HL-60 (cell line): ENCODE measurements at regions not wholly inside any gene's neighbourhood (a gene's known extent, or its start where the extent isn't known, plus 50 kb on each side); places are given as distances from the start of the nearest gene placed in this dataset.

ENCODE experiments used
- DNase-seq, 2 experiments: peaks; one replicate each; pipeline ENCODE4 v3.0.0-alpha.2; 2010 to 2020; ENCODE audit warnings: low read depth in 1 of 2, low spot score in 1 of 2
- H3K27ac ChIP-seq: fragments of 250-450 bp; sonication (Bioruptor Pico); replicated peaks from 2 replicates; pipeline ENCODE4 v1.5.1; 2020; ENCODE audit warnings: mild to moderate bottlenecking, moderate library complexity
- H3K27me3 ChIP-seq: fragments of 250-450 bp; sonication (Bioruptor Pico); 2 replicates; pipeline ENCODE4 v1.5.1; 2021; ENCODE audit warnings: mild to moderate bottlenecking, moderate library complexity; ENCODE audit not compliant: insufficient read depth, poor library complexity, severe bottlenecking
- H3K4me3 ChIP-seq: replicated peaks from 2 replicates; pipeline ENCODE4 v1.5.1; 2011; ENCODE audit warnings: mild to moderate bottlenecking, control low read depth, low read length; ENCODE audit not compliant: insufficient read depth
- GABPA ChIP-seq: IDR thresholded peaks from 2 replicates; pipeline ENCODE4 v1.6.1; 2012; ENCODE audit warnings: low read depth
- POLR2AphosphoS5 ChIP-seq: IDR thresholded peaks from 2 replicates; pipeline ENCODE4 v1.6.1; 2012; ENCODE audit warnings: low read depth
- SPI1 ChIP-seq: IDR thresholded peaks from 2 replicates; pipeline ENCODE4 v1.6.1; 2012; ENCODE audit warnings: low read depth, mild to moderate bottlenecking, borderline replicate concordance
- TF ChIP-seq, protein P1 (sequence below): IDR thresholded peaks from 2 replicates; pipeline ENCODE4 v1.6.1; 2012; ENCODE audit warnings: low read depth; ENCODE audit not compliant: insufficient replicate concordance
- TF ChIP-seq, protein P2 (sequence below): IDR thresholded peaks from one replicate; pipeline ENCODE4 v1.5.1; 2011; ENCODE audit warnings: low read length, control low read depth, inconsistent platforms; ENCODE audit not compliant: insufficient read depth

DNA sequence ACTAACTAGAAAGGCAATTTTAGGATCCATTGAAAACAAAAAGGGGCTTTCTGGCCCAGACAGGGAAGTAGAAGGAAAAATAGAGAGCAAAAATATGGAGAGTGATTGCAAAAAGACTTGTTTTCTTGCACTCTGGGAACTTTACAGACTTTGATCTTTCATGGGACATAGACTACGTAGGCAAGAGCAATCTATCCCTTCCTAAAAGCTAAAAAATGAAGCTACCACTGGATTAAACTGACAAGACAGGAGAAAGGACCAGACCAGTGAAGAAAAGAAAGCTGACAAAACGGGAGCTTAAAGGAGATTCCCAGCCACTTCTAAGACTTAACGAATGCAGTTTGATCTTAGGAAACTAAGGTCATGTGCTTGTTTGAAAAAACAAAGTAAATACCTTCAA is 524.5 kb downstream of the KLF5 start:
- Histone ChIP-seq H3K4me3 (no peak overlapping the region), H3K27ac (no peak overlapping the region), H3K27me3 (no peaks in the 10 kb centered on the region)
- no peak for TF ChIP-seq GABPA
- TF ChIP-seq, protein P1, sequence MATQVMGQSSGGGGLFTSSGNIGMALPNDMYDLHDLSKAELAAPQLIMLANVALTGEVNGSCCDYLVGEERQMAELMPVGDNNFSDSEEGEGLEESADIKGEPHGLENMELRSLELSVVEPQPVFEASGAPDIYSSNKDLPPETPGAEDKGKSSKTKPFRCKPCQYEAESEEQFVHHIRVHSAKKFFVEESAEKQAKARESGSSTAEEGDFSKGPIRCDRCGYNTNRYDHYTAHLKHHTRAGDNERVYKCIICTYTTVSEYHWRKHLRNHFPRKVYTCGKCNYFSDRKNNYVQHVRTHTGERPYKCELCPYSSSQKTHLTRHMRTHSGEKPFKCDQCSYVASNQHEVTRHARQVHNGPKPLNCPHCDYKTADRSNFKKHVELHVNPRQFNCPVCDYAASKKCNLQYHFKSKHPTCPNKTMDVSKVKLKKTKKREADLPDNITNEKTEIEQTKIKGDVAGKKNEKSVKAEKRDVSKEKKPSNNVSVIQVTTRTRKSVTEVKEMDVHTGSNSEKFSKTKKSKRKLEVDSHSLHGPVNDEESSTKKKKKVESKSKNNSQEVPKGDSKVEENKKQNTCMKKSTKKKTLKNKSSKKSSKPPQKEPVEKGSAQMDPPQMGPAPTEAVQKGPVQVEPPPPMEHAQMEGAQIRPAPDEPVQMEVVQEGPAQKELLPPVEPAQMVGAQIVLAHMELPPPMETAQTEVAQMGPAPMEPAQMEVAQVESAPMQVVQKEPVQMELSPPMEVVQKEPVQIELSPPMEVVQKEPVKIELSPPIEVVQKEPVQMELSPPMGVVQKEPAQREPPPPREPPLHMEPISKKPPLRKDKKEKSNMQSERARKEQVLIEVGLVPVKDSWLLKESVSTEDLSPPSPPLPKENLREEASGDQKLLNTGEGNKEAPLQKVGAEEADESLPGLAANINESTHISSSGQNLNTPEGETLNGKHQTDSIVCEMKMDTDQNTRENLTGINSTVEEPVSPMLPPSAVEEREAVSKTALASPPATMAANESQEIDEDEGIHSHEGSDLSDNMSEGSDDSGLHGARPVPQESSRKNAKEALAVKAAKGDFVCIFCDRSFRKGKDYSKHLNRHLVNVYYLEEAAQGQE, result no peak
- TF ChIP-seq SPI1, result no peak
- no peak for DNase-seq

DNA sequence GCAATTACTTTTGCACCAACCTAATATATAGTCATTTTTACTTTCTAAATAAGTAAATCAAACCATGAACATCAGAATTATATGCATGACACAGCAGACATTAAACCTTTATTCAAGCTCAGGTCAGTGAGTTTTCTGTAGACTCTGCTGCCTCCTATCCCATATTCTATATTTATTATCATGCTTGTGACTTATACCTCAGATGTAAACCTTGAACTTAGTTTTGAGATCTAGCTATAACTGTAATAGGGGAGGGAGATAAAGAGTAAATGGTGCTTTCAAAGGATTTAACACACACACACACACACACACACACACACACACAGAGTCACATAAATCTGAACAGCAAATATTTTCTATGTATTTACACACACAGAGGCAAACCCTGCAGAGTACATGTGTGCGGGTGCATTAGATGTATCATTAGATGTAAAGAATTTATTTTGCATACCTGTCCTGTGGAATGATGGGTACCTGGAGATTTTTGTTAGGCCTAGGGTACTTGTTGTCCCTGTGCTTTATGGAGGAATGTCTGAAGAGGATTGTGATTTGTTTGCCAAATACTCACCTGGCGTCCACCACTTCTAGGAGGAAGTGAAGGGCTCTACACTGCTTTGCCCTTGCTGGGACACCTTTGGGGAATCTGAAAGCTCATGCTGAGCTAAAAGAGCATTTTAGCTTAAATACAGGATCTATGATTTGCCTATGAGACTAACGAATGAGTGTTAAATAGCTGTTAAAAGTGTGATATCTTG is 521.9 kb downstream of the KLF5 start:
- no peak for DNase-seq
- no peak overlapping the region for H3K27ac ChIP-seq
- no peaks in the 10 kb centered on the region for H3K27me3 ChIP-seq
- TF ChIP-seq GABPA (no peak), POLR2AphosphoS5 (no peak), SPI1 (no peak)
- TF ChIP-seq, protein P1, result no peak
- TF ChIP-seq, protein P2, sequence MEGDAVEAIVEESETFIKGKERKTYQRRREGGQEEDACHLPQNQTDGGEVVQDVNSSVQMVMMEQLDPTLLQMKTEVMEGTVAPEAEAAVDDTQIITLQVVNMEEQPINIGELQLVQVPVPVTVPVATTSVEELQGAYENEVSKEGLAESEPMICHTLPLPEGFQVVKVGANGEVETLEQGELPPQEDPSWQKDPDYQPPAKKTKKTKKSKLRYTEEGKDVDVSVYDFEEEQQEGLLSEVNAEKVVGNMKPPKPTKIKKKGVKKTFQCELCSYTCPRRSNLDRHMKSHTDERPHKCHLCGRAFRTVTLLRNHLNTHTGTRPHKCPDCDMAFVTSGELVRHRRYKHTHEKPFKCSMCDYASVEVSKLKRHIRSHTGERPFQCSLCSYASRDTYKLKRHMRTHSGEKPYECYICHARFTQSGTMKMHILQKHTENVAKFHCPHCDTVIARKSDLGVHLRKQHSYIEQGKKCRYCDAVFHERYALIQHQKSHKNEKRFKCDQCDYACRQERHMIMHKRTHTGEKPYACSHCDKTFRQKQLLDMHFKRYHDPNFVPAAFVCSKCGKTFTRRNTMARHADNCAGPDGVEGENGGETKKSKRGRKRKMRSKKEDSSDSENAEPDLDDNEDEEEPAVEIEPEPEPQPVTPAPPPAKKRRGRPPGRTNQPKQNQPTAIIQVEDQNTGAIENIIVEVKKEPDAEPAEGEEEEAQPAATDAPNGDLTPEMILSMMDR, result no peak
- no peak overlapping the region for H3K4me3 ChIP-seq

DNA sequence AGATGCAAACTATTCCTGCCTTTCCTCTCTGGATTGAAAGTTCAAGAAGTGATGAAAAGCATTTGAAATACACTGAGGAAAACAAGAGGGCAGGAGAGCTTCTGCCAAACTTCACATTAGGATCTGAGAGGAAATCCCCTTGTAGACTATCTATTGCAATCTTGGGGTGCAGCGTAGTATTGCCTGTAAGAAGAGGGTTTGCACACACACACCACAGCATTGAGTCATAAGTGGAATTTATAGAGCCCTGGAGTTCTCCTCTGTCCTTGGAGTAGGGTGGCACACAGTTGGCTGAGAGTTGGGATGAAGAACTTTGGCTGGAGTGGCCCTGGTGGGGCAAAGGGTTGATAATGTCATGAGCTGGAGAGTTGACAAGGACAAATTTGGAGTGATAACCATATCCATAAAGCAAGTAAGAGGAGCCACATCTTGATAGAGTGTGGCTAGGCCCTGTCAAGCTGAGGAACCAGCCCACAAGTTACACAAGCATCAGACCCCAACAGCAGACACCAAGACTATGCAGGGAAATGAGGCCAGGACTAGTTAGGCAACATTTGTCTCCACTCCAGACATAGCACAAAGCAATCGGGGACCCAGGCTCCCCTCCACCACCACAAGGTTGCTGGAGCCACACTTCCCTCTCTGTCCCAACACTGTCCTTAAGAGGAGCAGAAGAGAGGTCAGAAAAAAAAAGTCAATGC is 520.9 kb downstream of the KLF5 start:
- no peak for DNase-seq
- H3K27me3 ChIP-seq, result no peaks in the 10 kb centered on the region
- H3K27ac ChIP-seq, result no peak overlapping the region
- H3K4me3 ChIP-seq, result no peak overlapping the region
- TF ChIP-seq, protein P2, result no peak
- TF ChIP-seq POLR2AphosphoS5 (no peak), GABPA (no peak), SPI1 (no peak)
- TF ChIP-seq, protein P1, result no peak
